Stimulated activated effector memory CD8-positive, alpha-beta T cell treated with anti-CD3 and anti-CD28 coated beads, Interleukin-12 subunit alpha, Interleukin-12 subunit beta, amount 100 ng/mL, for 72 hours (primary cell): ENCODE measurements at regions not wholly inside any gene's neighbourhood (a gene's known extent, or its start where the extent isn't known, plus 50 kb on each side); places are given as distances from the start of the nearest gene placed in this dataset.

Source experiments
- ATAC-seq: fragments of 150-1000 bp; cut with Tn5 transposase; 2 replicates; pipeline ENCODE4 v1.10.0; 2021
- DNase-seq, 2 donors: peaks; one replicate each; pipeline ENCODE4 v3.0.0; 2021 to 2022; ENCODE audit warnings: low spot score in 2 of 2
- H3K27ac Mint-ChIP-seq: one replicate; pipeline ENCODE4 v1.8.0; 2022; ENCODE audit warnings: mild to moderate bottlenecking, mixed read lengths
- H3K36me3 Mint-ChIP-seq: one replicate; pipeline ENCODE4 v1.8.0; 2022; ENCODE audit warnings: mild to moderate bottlenecking, mixed read lengths
- H3K4me1 Mint-ChIP-seq: one replicate; pipeline ENCODE4 v1.8.0; 2022; ENCODE audit warnings: mixed read lengths
- H3K4me3 Mint-ChIP-seq: one replicate; pipeline ENCODE4 v1.8.0; 2022; ENCODE audit warnings: mild to moderate bottlenecking, mixed read lengths
- H3K9me3 Mint-ChIP-seq: one replicate; pipeline ENCODE4 v1.8.0; 2022; ENCODE audit warnings: mixed read lengths

DNA sequence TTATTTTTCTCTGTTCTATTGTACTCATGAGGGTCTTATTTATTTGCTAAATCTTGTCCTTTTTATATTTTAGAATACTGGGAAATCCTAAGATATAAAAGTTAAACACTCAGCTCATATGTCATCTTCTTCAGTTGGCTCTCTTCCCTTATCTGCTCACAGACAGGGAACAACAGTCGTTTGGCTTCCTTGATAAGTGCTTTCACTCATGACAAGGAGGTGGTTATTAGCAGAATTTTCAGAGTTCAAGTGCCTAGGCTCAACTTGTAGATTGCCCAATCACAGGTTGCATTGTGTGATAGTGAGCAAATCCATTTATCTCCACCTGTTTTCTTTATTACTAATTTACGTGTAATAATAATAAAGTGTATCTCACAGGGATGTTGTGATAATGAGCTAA, 620.3 kb upstream of the PCDH20 start:
- Mint-ChIP-seq H3K4me3 (no peak overlapping the region), H3K4me1 (no peaks in the 10 kb centered on the region), H3K36me3 (no peaks in the 10 kb centered on the region), H3K27ac (no peak overlapping the region), H3K9me3 (peaks cover 19% of the 10 kb centered on the region)
- ATAC-seq (no peak), DNase-seq (no peak)

GRCh38 chr13:62033934-62034333, 618.3 kb upstream of the PCDH20 start:
- no peaks in the 10 kb centered on the region for H3K36me3 Mint-ChIP-seq
- H3K4me1 Mint-ChIP-seq = no peaks in the 10 kb centered on the region
- DNase-seq (no peak), ATAC-seq (no peak)
- H3K27ac Mint-ChIP-seq = no peak overlapping the region
- H3K4me3 Mint-ChIP-seq = no peak overlapping the region
- H3K9me3 Mint-ChIP-seq = peaks cover 19% of the 10 kb centered on the region

DNA sequence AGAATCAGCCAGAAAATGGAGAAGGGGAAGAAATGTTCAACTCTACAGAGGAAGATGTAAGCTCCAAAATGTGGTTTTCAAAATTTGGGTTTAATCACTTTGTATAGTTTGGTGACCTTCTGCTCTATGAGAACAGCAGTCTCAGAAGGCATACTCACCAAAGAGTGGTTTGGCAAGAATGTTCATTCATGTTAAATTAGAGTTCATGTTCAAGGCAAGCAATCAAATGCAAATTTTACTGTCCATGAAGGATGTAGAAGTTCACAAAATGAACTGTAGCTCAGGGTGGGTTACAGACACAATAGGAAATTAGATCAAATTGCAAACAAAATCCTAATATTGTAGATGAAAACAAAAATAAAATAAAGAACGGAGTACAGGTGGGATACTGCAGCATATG, 606.7 kb upstream of the PCDH20 start:
- Mint-ChIP-seq H3K4me3 (no peak overlapping the region), H3K36me3 (no peaks in the 10 kb centered on the region), H3K27ac (no peak overlapping the region), H3K4me1 (no peaks in the 10 kb centered on the region), H3K9me3 (peaks cover 17% of the 10 kb centered on the region)
- ATAC-seq = no peak
- DNase-seq = no peak

DNA sequence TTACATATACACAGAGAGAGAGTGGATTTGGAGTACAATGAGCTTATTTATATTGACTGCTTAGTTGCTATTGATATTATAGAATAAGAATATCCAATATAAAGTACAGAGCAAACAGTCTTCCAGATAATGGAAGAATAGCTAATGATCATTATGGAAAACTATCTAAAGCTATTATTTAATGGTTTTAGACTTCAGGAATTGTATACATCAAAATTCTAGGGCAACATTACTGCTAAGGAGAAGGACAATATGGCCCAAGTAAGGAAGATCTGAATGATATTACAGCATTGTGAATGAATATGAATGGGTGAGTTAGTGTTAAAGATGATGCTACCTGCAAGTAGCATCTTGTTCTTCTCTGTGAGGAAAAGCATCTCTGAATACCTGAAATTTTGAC, 604.2 kb upstream of the PCDH20 start:
- ATAC-seq (no peak), DNase-seq (no peak)
- Mint-ChIP-seq H3K27ac (no peak overlapping the region), H3K9me3 (peaks cover 15% of the 10 kb centered on the region), H3K4me1 (no peaks in the 10 kb centered on the region), H3K36me3 (no peaks in the 10 kb centered on the region), H3K4me3 (no peak overlapping the region)

DNA sequence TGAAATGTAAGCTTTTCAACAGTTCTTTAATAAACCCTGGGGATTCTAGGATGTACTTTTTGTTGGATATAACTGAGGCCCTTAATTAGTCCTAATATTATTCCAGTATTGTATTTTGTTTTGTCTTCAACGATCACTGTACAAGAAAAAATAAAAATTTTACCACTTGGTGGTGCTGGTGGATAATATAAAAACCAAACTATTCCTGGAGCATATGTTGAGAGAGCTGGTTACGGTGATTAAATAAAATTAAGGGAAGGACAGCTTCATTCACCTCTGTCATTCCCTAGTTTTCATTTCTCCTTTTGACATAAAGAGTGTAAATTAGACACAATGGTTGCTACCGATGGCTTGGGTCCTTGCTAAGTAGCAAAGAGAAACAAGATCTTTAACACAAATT, 598.6 kb upstream of the PCDH20 start:
- DNase-seq (no peak), ATAC-seq (no peak)
- Mint-ChIP-seq H3K4me3 (no peak overlapping the region), H3K36me3 (no peaks in the 10 kb centered on the region), H3K27ac (no peak overlapping the region), H3K4me1 (no peaks in the 10 kb centered on the region), H3K9me3 (peaks cover 6% of the 10 kb centered on the region)

GRCh38 chr13:62003452-62003851, 587.8 kb upstream of the PCDH20 start:
- peaks cover 14% of the 10 kb centered on the region for H3K9me3 Mint-ChIP-seq
- H3K27ac Mint-ChIP-seq = no peak overlapping the region

DNA sequence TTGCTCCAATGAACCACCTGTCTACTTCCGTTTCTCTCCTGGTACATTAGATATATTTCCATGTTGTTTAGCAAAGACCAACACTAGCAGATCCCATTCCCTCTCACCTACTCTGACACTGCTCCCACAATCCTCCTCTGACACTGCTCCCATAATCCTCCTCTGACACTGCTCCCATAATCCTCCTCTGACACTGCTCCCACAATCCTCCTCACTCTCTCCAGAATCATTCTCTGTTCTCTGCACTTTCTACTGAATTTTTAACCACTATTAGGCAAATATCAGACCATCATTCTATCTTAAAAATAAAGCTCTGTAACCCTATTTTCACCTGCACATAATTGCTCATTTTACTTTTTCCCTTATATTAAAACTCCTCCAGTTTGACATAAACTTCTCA, 578.5 kb upstream of the PCDH20 start:
- Mint-ChIP-seq H3K4me3 (no peak overlapping the region), H3K36me3 (no peaks in the 10 kb centered on the region), H3K4me1 (no peaks in the 10 kb centered on the region), H3K27ac (no peak overlapping the region), H3K9me3 (peaks cover 20% of the 10 kb centered on the region)
- ATAC-seq (no peak), DNase-seq (no peak)

More at GRCh38 chr13:62003452-62003851, 587.8 kb upstream of the PCDH20 start:
- no peak for ATAC-seq
- H3K4me1 Mint-ChIP-seq = no peaks in the 10 kb centered on the region
- no peaks in the 10 kb centered on the region for H3K36me3 Mint-ChIP-seq
- DNase-seq = no peak
- H3K4me3 Mint-ChIP-seq = no peak overlapping the region

DNA sequence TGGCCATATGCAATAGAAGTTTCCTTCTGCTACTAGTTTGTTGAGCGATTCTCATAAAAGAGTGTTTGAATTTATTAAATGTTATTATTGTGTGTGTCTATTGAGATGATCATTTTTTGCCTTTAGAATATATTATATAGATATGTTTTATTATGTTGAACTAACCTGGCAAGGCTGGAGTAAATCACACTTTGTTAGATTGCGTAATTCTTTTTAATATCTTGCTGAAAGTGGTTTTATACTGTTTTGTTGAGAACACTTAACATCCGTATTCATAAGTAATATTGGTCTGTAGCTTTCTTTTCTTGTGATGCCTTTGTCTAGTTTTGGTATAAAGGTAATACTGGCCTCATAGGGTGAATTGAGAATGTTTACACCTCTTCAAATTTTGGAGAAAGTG, 574.3 kb upstream of the PCDH20 start:
- no peak overlapping the region for H3K4me3 Mint-ChIP-seq
- no peak for ATAC-seq
- no peak overlapping the region for H3K27ac Mint-ChIP-seq
- H3K9me3 Mint-ChIP-seq = peaks cover 9% of the 10 kb centered on the region
- no peaks in the 10 kb centered on the region for H3K4me1 Mint-ChIP-seq
- no peak for DNase-seq
- H3K36me3 Mint-ChIP-seq = no peaks in the 10 kb centered on the region

DNA sequence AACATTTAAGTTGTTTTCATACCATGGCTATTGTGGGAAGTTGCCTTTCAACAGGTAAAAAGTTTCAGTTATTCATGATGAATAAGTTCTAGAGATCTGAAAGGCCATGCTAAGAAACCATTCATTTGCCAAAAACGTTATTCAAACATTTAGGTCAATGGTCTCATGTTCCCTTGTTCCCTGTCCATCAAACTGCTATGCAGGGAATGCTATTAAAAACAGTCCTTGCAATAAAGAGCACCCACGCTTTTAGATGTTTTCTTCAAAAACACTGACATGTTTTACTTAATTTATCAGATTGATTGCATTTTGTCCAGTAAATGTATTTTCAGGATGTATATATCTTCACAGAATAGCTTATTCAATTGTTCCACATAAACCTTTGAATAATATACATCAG, 573.2 kb upstream of the PCDH20 start:
- ATAC-seq (no peak), DNase-seq (no peak)
- Mint-ChIP-seq H3K4me1 (no peaks in the 10 kb centered on the region), H3K27ac (no peak overlapping the region), H3K9me3 (peaks cover 4% of the 10 kb centered on the region), H3K4me3 (no peak overlapping the region), H3K36me3 (no peaks in the 10 kb centered on the region)

DNA sequence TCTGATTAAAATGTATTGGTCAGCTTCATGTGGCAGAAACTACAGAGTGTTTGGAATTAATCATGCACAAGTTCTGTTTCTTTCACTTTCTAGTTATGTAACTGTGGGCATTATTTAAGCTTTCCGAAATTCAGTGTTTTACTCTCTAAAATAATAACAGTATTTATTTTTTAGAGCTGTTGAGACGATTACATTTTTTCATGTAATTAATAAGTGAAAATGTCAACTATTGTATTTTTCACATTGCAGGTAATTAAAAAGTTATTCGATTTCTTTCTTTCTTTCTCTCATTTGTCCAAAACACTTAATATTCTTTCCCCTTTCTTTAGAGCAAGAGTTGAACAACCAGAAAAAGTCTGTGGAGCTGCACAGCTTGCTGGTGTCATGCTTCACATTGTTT, 559.4 kb upstream of the PCDH20 start:
- Mint-ChIP-seq H3K9me3 (peaks cover 19% of the 10 kb centered on the region), H3K4me3 (no peak overlapping the region), H3K4me1 (no peaks in the 10 kb centered on the region), H3K36me3 (no peaks in the 10 kb centered on the region), H3K27ac (no peak overlapping the region)
- no peak for DNase-seq
- no peak for ATAC-seq

- no peak for ATAC-seq
- H3K4me1 Mint-ChIP-seq = no peaks in the 10 kb centered on the region
- H3K27ac Mint-ChIP-seq = no peak overlapping the region
- no peaks in the 10 kb centered on the region for H3K36me3 Mint-ChIP-seq
- DNase-seq = no peak
- H3K4me3 Mint-ChIP-seq = no peak overlapping the region
- peaks cover 7% of the 10 kb centered on the region for H3K9me3 Mint-ChIP-seq
These were observed 550.1 kb upstream of the PCDH20 start for GRCh38 chr13:61965756-61966155.

DNA sequence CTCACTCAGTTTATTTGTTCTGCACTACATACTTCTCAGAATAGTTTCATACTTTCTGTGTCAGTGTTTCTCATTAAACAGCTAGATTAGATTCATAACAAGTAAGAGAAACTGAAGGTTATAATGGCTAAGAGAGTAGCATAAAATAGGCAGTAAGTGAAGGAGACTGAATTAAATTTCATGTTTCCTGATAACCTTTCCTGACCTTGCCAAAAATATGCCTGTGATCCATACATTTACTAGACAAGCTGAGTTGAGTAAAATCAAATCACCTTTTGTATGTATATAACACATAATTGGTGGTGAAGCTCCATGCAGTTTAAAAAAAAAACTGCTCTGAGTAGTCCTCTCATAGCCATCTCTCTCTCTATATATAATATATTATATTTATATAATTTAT, 545.3 kb upstream of the PCDH20 start:
- ATAC-seq (no peak), DNase-seq (no peak)
- Mint-ChIP-seq H3K36me3 (no peaks in the 10 kb centered on the region), H3K4me1 (no peaks in the 10 kb centered on the region), H3K27ac (no peak overlapping the region), H3K4me3 (no peak overlapping the region), H3K9me3 (peaks cover 8% of the 10 kb centered on the region)

DNA sequence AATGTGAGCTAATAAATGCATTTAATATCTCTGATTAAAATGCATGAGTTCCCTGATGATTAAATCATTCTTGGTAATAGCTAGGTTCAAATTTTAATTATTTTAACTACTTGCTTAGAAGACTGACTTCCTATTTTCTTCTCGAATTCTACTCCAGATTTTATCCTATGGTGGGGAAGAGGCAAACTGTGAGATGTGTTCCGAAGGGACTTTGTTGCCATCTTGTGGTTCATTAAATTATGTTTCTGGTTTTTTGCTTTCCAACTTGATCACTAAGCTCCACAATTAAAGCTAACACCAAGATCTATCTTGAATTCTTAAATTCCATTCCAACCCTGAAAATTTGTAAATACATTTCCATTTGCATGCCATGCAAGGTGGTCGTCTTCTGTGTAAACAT, 538.4 kb upstream of the PCDH20 start:
- ATAC-seq = no peak
- Mint-ChIP-seq H3K27ac (no peak overlapping the region), H3K36me3 (no peaks in the 10 kb centered on the region), H3K9me3 (peaks cover 3% of the 10 kb centered on the region), H3K4me1 (no peaks in the 10 kb centered on the region), H3K4me3 (no peak overlapping the region)
- no peak for DNase-seq

DNA sequence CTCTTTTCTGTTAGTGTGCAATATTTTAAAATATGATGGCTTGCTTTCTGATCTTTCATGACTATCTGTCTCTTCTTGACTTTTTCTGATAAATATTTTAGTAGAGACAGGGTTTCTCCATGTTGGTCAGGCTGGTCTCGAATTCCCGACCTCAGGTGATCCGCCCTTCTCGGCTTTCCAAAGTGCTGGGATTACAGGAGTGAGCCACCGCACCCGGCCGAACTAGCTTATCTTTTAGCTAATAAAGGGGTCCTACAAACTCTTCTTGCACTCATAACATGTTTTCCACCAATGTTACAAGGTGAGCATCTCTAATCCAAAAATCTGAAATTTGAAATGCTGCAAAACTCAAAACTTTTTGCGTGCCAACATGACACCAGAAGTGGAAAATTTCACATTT, 535.2 kb upstream of the PCDH20 start:
- Mint-ChIP-seq H3K9me3 (peaks cover 2% of the 10 kb centered on the region), H3K36me3 (no peaks in the 10 kb centered on the region), H3K27ac (no peak overlapping the region), H3K4me3 (no peak overlapping the region), H3K4me1 (no peaks in the 10 kb centered on the region)
- DNase-seq (no peak), ATAC-seq (no peak)

DNA sequence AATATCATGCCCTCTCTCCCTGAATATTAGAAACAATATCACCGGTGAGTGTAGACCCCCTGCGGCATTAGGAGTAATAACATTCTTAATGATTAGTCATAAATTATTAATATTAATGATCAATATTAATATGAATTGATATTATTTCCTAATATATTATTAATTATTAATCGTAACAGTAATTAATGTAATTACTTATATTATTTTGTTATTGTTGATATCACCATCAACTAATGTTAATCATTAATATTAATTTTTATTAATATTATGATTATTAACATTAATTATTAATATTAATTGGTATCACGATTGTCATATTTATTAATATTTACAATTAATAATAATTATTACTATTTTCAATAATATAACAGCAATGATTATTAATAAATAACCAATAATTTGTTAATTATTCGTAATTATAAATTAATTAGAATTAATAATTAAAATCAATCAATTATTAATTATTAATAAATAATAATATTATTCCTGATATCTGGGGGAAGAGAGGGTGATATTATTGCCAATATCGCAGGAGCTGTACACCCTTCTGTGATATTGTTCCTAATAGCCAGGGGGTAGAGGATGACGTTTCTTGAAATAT, 528.8 kb upstream of the PCDH20 start:
- ATAC-seq (no peak), DNase-seq (no peak)
- H3K4me1 Mint-ChIP-seq = no peaks in the 10 kb centered on the region
- peaks cover 22% of the 10 kb centered on the region for H3K9me3 Mint-ChIP-seq
- no peak overlapping the region for H3K27ac Mint-ChIP-seq
- no peak overlapping the region for H3K4me3 Mint-ChIP-seq
- H3K36me3 Mint-ChIP-seq = no peaks in the 10 kb centered on the region

- H3K27ac Mint-ChIP-seq = no peak overlapping the region
- H3K4me1 Mint-ChIP-seq = no peaks in the 10 kb centered on the region
- DNase-seq (no peak), ATAC-seq (no peak)
- H3K4me3 Mint-ChIP-seq = no peak overlapping the region
- no peaks in the 10 kb centered on the region for H3K36me3 Mint-ChIP-seq
- H3K9me3 Mint-ChIP-seq = peaks cover 12% of the 10 kb centered on the region
These were observed 520.1 kb upstream of the PCDH20 start for GRCh38 chr13:61935710-61936109.

DNA sequence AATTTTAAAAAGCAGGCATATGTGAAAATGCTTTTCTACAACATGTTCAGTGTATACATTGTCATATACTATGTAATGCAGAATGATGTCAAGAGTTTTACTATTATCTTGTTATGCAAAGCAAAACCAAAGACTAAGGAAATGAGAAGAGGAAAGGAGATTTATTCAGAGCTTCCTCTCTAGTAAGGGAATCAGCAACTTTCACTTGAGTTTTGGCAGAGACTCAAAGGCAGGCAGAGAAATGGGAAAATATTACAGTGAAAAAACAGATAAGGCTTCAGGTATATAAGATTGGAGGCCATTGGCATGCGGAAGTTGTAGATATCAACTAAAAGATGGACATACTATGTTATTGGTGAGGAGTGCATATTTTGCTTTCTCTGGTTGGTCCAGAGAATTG, 512.0 kb upstream of the PCDH20 start:
- H3K27ac Mint-ChIP-seq = no peak overlapping the region
- no peak for DNase-seq
- H3K4me3 Mint-ChIP-seq = no peak overlapping the region
- H3K9me3 Mint-ChIP-seq = peaks cover 16% of the 10 kb centered on the region
- ATAC-seq = no peak
- no peaks in the 10 kb centered on the region for H3K4me1 Mint-ChIP-seq
- H3K36me3 Mint-ChIP-seq = no peaks in the 10 kb centered on the region
